Fibroblast of villous mesenchyme (primary cell): ENCODE measurements at regions not wholly inside any gene's neighbourhood (a gene's known extent, or its start where the extent isn't known, plus 50 kb on each side); places are given as distances from the start of the nearest gene placed in this dataset.
"Not testable (repeated sequence)": the region's sequence is repeated elsewhere in the genome, so short reads cannot be mapped to it uniquely, and the experiment has no call there.

ENCODE experiments used
- DNase-seq: peaks from one replicate; pipeline ENCODE4 v3.0.0-alpha.2; 2010; ENCODE audit warnings: low read depth
- H3K4me3 ChIP-seq: 2 replicates; pipeline ENCODE4 v1.5.1; 2011; ENCODE audit warnings: low read depth, mild to moderate bottlenecking, low read length
- CTCF ChIP-seq: IDR thresholded peaks from 2 replicates; pipeline ENCODE4 v1.5.1; 2012; ENCODE audit warnings: low read depth, mild to moderate bottlenecking, low read length; ENCODE audit not compliant: insufficient read depth

- H3K4me3 ChIP-seq: no peak overlapping the region
- no peak for TF ChIP-seq CTCF
- DNase-seq: no peak
Measured at GRCh38 chr13:65400702-65401101, 1829.4 kb downstream of the PCDH9 start.

GRCh38 chr13:65387743-65388347 lies 1842.3 kb downstream of the PCDH9 start:
- no peak for TF ChIP-seq CTCF
- DNase-seq: no peak
- H3K4me3 ChIP-seq: no peak overlapping the region

- DNase-seq: peak; percentile 1
- no peak overlapping the region for H3K4me3 ChIP-seq
- TF ChIP-seq CTCF: no peak
Measured at GRCh38 chr13:65378943-65379519, 1851.1 kb downstream of the PCDH9 start.

GRCh38 chr13:65378484-65378883 lies 1851.7 kb downstream of the PCDH9 start:
- no peak for DNase-seq
- no peak overlapping the region for H3K4me3 ChIP-seq
- TF ChIP-seq CTCF: no peak

GRCh38 chr13:65368832-65369231 lies 1861.3 kb downstream of the PCDH9 start:
- TF ChIP-seq CTCF: no peak
- DNase-seq: no peak
- H3K4me3 ChIP-seq: no peak overlapping the region

GRCh38 chr13:65353951-65354350 lies 1876.2 kb downstream of the PCDH9 start:
- no peak for TF ChIP-seq CTCF
- no peak for DNase-seq
- no peak overlapping the region for H3K4me3 ChIP-seq

- not testable (repeated sequence) for H3K4me3 ChIP-seq, DNase-seq
Measured at GRCh38 chr13:65353150-65353549, 1877.0 kb downstream of the PCDH9 start.
